HT1080 (cell line): ENCODE measurements at regions not wholly inside any gene's neighbourhood (a gene's known extent, or its start where the extent isn't known, plus 50 kb on each side); places are given as distances from the start of the nearest gene placed in this dataset.

Experiments
- DNase-seq: peaks from one replicate; pipeline ENCODE4 v3.0.0-alpha.2; 2015; ENCODE audit warnings: low read depth

DNA sequence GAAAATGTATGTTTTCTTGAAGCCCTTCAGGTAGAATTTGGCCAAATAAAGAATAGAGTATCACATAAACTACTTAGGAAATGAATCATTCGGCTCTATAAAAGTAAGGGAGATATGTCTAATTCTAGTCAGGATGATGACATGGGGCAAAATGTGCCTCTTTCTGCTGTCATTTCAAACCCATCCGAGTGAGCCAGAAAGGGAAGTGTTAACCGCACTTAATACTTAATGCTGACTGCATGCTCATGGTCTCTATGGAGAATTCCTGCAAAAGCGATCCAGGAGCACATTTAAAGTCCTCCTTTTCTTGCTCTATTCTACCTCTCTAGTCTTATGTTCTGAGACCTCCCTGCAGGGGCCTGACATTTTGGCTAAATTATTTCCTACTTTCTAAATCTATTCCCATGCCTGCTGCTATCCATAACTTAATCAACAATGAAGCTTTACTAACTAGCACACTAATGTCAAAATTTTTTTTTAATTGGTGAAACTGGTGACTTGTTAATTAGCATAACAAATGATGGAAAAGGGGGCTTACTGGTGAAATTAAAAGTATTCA lies 127.4 kb downstream of the CDC42EP3 start:
- DNase-seq = peak; percentile 11

DNA sequence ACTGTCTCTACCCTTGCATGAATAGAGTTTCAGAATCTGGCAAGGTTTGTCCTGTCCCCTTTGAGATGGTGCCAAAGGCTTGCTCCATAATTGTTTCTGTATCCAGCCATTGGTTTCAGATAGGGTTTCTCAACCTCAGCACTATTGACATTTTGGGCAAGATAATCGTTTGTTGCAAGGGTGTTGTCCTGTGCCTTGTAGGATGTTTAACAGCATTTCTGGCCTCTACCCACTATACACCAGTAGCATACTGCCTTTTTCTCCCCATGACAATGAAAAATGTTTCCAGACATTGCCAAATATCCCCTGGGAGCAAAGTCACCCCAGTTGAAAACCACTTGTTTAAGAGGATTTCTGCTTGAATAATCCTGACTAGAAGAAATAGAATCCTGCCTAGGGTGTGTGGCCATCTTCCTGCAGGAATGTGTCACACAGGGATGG lies 126.8 kb downstream of the CDC42EP3 start:
- DNase-seq = no peak

DNA sequence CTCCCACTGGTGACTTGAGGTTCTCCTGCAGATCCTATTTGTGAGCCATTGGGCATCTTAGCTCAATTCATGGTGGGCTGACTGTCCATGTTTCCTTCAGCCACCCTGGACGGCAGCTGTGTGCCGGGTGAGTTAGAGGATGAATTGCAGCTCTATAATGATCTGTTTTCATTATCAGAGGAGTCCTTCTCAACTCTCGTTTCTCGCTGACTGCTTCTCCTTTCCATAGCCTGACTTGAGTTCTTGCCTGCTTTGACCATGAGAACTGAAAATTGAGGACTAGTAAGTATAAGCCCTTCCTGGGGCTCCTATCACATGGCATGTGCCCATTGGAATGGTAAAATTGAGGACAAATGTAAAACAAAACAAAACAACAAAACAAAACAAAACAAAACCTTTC lies 121.8 kb downstream of the CDC42EP3 start:
- DNase-seq = no peak

DNA sequence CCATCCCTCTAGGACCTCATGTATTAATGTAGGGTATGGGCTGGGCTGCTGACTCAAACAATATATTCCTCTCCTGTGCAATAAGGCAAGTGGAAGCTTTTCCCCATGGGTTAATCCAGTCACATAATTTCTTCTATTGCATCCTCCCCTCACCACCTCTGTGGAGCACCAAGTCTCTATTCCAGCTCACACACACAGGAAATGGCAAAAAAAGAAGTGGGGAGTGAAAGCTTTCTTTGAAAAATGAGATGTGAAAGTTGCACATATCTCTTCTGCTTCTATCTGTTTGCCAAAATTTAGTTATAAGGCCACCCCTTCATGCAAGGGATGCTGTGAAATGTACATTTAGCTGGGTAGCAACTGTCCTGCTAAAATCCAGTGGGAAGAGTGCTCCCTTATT lies 121.3 kb downstream of the CDC42EP3 start:
- DNase-seq = no peak

DNA sequence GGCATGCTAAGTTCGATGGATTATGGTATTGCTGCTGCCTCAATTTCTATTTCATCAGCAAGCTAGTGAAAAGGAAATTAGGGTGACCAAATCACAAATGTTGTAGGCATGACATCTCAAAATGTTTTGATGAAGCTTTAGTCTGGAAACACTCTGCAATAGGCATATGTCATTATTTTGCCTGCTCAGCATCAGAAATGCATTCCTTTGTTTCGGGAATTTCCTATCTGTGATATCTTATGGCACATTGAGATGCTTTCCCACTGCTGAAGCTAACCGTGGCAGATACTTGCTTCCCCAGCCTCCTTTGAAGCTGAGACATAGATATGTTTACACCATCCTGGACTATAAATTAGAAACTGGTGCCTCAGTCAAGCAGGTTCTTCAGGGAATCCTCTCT lies 119.7 kb downstream of the CDC42EP3 start:
- DNase-seq = no peak

DNA sequence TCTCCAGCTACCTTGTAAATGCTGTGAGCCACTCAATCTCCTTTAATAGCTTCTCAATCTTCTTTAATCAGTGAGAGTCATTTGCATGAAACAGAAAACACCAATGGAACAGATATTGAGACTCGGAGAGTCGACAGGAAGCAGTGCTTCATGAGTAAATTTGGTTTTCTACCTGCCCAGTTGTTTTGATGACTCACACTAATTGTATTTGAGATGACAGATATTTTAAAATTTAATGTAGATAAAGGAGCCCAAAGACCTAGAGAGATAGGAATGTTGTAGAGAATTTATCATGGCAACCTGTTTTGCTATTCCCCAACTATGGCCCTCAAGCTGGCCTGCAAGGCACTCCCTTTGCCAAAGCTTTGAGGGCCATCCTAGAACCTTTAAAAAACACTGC lies 119.1 kb downstream of the CDC42EP3 start:
- no peak for DNase-seq

DNA sequence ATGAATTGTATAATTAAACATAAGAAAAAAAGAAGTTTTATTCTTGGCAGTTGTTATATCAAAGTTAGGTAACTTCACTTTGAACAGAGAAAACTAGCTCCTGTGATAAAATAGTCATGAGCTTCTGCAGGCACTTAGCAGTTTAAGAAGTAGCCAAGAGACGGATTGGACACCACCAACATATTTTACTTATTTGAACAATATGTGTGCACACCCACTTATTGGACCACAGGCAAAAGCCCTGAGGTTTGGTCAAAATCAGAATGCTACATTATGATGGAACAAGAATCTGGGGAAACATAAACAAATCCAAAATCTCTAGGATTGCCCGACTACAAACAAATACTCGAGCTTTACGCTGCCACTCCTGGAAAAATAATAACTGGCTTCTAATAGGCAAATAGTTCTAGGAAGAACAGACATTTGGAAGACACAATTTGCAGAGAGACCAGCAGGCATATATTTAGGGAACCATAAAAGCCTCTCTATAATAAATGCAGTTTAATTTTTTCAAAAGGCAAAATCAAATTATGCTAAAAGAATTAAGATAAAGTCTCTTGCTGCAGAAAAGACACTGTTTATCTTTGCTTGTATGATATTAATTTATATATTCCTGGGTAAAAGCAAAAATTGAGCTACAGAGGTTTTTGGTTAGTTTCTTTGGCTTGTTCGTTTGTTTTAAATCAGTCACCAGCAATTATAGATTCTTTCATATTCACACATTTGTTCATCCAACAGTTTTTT lies 117.9 kb downstream of the CDC42EP3 start:
- no peak for DNase-seq

DNA sequence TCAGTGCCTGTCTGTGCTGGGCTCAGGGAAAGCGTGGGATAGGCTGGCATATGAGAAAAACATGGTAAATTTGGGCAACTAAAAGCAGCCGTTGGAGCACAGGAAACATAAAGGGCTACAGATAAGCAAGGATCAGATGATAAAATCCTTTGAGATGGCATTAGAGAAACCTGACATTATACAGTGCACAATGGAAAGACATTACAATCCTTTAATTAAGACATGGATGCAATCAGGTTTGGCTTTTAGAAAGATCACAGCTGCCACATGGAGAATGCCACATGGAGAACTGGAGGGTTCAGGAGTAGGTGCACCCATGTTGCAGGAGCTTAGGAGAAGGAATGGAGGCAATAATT lies 117.3 kb downstream of the CDC42EP3 start:
- no peak for DNase-seq

DNA sequence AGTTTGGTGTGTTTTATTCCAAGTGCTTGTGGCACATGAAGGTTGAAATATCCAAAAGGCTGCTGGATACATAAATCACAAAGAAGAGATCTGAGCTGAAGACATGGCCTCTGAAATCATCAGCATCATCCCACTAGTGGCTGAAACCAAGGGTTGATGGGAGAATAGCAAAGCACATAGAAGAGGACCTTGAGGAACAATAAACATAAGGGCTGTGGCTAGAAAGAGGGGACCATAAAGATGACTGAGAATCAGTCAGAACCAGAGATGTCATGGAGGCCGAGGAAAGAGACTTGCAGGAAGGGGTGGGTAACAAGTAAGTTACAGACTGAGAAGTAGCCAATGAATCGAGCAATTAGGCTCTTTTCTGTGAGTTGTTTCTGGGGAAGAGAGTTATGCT lies 116.8 kb downstream of the CDC42EP3 start:
- no peak for DNase-seq

DNA sequence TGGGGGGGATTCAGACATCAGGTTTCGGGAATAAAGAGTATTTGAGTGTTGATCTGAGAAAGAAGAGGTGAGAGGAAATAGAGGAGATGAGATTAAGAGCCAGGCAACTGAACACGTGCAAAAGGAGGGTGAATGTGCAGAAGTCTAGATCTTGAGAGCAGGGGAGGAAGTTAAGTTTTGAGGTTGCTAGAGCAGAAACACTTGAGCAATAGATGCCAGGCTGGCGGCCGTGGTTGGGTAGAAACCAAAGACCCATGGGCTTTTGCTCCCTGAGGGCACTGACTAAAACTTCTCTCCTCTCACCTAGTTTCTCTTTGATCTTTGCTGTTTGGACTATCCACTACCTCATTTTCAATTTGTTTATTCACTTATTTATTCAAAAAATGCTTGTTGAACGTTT lies 116.0 kb downstream of the CDC42EP3 start:
- DNase-seq = no peak

DNA sequence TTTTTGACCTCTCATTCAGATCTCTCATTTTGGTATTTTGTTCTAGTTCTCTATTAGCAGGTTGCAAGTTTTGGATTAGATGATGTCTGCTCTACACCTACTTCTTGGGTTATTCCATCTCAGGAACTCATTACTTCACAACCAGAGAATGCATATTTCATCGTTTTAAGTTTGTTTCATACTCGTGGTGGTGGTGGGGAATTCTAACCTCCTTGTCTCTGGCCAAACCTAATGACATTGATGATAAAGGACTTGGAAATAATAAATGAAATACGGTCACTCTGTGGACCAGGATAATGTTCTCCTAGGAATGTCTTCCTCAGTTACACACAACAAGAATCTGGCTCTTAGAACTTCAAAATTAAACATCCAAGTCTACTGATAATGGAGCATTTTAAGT lies 115.2 kb downstream of the CDC42EP3 start:
- DNase-seq = no peak

DNA sequence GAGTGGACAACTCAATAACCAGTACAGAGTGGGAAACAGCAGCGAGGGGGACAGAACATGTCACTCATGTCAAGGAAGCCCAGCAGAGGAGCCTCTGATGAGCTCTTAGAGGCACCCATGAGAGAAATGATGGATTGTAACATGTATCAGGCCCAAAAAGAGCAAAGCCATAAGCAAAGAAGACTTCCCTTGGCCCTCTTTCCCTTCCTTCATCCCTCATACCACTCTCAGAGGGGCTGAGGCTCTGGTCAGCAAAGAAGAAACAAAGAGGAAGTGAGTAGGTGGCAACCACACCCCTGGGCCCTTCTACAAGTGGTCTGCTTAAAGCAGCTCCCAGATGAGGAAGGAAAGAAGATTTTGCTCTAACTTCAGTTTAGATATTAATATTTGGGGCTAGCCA lies 112.8 kb downstream of the CDC42EP3 start:
- DNase-seq = peak; percentile 44

DNA sequence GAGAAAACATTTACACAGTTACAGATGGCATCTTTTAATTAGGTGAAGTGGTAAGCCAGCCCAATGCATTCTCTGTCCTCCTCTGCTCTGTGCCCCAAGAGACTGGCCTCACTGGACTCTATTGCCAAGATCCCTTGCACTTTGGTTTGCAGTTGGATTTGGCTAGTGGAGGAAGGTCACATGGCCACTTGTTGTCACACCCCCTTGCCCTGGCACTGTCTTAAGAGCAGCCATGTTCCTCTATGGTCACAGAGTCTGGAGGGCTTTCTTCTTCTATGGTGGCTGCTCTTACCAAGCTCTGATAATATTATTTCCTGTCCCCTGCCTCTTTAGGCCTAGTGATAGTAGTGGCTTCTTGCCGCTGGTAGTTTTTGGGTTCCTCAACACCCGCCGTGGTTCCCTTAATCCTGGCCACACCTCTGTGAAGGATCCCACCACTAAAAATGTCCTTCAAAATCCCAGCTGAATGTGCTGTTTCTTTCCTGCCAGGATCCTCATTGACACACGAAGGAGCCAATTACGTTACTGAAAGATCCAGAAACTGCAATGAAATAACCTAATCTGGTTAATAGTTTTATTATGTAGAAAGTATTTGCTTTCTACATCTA lies 111.1 kb downstream of the CDC42EP3 start:
- no peak for DNase-seq

DNA sequence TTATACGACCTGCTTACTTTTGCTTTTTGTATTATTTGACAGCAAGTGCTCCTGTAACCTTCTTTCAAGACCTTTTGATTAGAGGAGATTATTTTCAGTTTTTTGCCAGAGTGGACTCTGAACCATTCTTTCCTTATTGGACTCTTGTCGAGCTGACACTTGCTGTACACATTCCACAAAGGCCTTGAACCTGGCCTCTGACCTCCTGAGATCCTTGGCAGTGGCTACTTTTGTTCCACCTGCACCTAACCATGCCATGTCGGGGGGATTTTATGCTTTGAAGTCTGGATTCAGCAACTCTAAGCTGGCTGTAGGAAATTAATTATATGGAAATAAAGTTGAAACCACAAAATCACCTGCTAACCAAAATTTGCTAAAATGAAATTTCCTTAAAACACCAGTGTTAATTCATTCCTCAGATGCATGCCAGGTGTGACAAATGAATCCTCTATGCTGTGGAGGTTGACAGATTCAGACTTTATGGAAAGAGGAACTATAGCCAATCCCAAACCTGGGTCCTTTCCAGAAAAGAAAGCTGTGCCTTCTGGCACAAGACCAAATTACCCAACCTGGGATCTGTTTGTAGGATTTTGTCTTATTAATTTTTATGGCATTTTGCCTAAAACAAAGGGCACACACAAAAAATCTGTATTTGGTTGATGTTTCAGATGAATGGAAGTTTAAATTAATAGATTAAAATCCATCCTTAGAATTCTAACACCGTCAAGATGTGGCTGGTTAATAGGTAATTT lies 110.4 kb downstream of the CDC42EP3 start:
- DNase-seq = no peak

DNA sequence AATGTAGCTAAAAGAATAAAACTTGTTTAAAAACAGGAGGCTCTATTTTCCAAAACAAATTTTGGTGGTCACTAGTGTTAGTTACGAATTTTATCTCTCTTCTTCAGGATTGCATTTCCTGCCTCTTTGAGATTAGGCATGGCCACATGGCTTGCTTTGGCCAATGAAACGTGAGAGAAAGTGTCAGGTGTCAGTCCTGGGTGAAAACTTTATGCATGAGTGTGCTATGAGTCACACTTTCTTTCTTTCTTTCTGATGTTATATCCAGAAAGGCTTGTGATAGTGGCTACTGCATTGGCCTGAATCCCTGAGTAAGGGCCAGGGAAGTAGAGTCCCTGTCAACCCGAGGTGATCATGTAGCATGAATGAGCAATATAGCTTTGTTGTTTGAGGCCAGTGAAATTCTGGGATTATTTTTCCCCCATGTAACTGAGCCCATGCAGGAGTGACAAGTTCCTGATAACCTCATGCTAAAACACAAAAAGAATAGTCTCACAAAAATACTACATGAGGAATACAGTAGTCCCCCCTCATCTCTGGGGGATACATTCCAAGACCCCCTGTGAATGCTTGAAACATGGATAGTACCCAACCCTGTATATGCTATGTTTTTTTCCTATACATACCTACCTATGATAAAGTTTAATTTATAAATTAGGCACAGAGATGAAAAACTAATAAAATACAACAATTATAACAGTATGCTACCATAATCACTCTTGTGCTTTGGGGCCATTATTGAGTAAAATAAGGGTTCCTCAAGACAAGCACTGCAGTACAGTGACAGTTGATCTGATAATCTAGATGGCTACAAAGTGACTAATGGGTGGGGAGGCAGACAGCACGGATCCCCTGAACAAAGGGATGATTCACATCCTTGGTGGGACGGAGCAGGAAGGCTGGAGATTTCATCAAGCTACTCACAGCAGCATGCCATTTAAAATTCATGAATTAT lies 109.5 kb downstream of the CDC42EP3 start:
- peak; percentile 96 for DNase-seq

DNA sequence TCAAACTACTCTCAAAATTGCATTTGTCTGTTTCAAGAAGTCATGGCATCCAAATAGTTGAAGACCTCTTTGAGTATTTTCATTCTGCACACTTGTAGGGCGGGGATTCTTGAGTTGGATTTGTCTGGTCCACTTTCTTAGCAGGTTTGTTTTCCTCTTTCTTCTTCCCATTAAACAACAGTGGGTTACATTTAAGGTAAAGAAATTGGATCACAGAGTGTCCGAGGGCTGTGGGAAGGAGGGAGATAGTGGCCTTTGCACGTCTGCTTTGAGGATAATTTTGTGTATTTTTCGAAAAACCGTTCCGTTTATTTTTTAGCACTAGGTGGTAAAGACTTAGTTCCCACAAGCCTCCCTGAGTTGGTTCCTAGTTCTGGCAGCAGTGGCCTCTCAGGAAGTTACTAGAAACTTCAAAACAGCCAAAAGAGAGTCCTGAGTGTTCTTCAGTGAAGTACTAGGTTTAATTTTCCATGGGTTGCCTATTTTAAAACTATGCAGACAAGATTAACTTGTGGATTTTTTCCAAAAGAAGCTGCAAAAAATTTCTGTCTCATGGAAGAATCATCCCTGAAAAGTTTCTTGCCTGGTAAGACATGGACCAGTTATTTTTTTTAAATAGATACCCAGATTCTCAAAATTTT lies 107.9 kb downstream of the CDC42EP3 start:
- no peak for DNase-seq

DNA sequence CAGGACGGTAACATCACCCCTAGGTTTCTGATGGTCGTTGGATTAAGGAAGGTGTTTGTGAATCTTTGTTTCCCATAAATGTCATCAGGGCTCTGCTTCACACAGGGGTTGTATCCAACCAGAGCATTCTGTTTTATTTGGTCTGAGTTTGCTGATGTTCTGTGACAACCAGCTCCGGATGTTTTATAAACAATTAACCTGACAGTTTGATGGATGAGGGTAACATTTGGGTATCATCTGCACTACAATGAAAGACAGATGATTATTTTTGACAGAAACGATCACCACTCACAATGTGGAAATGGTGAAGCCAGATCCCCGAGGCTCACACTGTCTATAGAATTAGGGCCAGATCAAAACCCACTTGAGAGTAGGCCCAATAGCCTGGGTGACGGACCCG lies 107.1 kb downstream of the CDC42EP3 start:
- DNase-seq = no peak

DNA sequence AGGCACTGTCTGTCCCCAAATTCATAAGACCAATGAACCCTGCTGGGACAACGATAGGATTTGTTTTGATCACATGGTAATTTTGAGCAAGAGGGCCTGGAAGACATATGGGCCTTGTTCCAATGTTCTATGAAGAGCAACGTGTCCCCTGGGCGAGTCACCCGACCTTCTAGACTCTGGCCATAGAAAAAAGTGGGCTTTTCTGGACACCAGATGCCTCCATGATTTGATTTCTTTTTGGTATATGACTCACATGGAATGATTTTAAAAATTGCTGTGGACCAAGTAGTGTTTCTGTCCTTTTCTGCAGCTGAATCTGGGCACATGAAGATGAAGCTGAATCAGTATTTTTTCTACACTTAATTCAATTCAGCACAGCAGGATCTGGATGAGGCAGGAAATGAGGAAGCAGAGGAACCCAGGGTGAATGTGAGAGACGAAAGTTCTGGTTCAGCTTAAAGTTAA lies 104.9 kb downstream of the CDC42EP3 start:
- peak; percentile 75 for DNase-seq

DNA sequence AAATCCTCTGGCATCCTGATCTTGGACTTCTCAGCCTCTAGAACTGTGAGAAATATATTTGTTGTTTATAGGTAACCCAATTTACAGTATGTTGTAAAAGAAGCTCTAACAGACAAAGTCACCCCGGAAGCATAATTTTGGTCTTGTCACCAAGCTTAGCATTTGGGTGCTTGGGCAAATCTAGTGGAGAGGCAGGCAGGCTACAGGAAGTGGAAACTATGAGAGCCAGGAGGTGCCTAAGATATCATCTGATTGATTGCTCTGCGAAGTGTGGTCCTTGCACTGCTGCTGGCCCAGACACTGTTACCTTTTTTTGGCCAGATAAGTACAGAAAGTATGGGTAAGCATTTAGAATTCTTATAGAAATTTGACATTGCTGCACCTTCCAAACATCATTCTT lies 102.9 kb downstream of the CDC42EP3 start:
- DNase-seq = no peak

DNA sequence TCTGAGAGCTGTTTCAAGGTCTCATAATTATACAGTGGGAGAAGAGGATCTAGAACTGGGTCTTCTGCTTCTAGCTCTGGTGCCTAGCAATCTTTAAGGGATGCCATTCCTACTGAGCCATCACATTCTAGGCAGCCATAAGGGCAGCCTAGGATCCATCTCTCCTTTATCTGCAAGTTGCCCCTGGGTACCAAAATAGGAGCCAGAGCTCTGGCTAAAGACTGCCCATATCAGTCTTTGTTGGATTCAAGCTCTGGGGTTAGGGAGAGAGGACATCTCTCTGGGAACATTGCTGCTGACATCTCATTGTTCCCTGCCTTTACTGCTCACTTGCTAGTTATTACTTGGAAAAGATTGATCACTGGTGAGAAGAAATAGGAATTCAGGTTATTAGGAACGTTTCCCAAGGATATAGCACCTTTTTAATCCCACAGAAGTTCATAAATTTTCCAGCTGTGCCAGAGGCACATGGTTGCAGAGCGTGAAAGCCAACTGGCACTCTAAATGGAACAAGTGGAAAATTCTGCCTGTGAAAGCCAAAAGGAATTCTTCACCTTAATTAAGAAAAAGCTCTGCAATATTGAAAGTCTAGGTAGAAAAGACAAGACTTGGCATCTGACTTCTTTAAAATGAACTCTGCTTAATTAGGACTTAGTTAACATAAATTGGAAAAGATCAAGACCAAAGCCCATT lies 102.2 kb downstream of the CDC42EP3 start:
- no peak for DNase-seq
